Choroid plexus epithelial cell (primary cell): ENCODE measurements at regions not wholly inside any gene's neighbourhood (a gene's known extent, or its start where the extent isn't known, plus 50 kb on each side); places are given as distances from the start of the nearest gene placed in this dataset.

Experiments
- DNase-seq: peaks from one replicate; pipeline ENCODE4 v3.0.0-alpha.2; 2010; ENCODE audit warnings: low read depth
- H3K4me3 ChIP-seq: 2 replicates; pipeline ENCODE4 v1.5.1; 2011; ENCODE audit warnings: low read depth, mild to moderate bottlenecking, control low read depth, low read length, moderate library complexity
- TF ChIP-seq, protein P1 (sequence below): conservative IDR thresholded peaks from 2 replicates; pipeline ENCODE4 v1.5.1; 2011; ENCODE audit warnings: low read depth, mild to moderate bottlenecking, control low read depth, inconsistent platforms, low read length, moderate library complexity

DNA sequence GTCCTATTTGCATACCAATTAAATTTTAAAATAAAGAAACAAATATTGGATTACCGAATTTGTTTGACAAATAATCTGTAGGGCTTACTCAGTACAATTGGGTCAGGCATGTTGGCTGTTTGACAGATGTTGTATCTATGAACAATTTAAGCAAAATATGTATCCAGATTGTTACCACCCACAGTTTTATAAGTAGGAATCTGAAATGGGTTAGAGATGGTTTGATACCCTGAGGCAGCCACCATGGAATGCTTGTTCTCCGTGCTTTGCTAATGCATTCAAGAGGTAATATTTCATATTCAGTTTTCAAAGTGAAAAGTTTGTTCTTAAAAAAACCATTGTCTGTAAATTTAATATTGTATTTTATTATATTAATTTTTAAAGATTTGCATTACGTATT, 285.1 kb upstream of the ARRDC3 start:
- TF ChIP-seq, protein P1, sequence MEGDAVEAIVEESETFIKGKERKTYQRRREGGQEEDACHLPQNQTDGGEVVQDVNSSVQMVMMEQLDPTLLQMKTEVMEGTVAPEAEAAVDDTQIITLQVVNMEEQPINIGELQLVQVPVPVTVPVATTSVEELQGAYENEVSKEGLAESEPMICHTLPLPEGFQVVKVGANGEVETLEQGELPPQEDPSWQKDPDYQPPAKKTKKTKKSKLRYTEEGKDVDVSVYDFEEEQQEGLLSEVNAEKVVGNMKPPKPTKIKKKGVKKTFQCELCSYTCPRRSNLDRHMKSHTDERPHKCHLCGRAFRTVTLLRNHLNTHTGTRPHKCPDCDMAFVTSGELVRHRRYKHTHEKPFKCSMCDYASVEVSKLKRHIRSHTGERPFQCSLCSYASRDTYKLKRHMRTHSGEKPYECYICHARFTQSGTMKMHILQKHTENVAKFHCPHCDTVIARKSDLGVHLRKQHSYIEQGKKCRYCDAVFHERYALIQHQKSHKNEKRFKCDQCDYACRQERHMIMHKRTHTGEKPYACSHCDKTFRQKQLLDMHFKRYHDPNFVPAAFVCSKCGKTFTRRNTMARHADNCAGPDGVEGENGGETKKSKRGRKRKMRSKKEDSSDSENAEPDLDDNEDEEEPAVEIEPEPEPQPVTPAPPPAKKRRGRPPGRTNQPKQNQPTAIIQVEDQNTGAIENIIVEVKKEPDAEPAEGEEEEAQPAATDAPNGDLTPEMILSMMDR: no peak
- no peak overlapping the region for H3K4me3 ChIP-seq
- no peak for DNase-seq

DNA sequence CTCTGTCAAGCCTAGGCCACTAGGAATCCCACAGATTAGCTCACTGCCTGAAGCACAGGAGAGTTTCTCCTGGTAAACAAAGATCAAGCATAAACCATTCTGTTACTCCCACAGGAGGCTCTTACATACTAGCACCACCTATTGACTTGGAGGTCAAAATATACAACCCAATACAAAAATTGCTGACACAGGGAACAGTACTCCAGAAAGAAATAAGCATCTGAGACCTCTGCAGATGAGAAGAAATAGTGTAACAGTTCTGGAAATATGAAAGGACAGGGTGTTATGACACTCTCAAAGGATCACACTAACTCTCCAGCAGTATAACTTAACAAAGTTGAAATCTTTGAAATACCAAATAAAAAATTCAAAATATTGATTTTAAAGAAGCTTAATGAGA, 269.6 kb upstream of the ARRDC3 start:
- TF ChIP-seq, protein P1: no peak
- no peak for DNase-seq
- no peak overlapping the region for H3K4me3 ChIP-seq

DNA sequence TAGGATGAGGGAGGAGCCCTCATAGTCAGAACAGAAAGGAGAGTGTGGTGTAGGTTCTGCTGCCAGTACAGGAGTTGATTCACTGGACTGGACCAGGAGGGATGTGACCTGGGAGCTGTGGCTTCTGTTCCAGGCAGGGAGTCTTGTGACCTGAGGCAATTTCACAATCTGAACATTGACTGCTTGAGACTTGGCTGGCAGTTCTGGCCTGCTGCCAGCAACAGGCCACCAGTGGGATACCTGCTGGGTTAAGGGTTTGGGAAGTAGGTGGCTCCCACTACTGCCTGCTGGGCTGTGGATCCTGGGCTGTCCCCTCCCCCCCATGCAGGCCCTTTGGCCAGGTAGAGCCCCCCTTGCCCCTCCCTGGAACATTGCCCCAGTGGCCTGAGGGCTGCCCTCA, 268.6 kb upstream of the ARRDC3 start:
- TF ChIP-seq, protein P1: no peak
- DNase-seq: no peak
- H3K4me3 ChIP-seq: no peak overlapping the region

DNA sequence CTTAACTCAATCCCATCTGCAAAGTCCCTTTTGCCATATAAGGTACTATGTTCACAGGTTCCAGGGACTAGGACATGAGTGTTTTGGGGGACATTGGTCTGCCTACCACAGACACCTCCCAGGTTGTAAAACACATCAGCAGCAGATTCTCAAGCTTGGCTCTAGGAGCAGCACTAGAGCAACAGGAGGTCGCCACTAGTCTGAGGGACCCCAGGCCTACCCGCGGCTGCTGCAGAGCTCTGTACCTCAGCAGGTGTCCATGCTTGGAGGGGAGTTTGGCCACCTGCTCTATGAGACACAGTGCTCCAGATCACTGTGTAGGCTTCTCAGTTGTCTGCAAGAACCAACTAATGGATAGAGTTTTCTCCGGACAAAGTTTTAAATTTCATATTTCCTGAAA, 262.2 kb upstream of the ARRDC3 start:
- TF ChIP-seq, protein P1: no peak
- H3K4me3 ChIP-seq: no peak overlapping the region
- DNase-seq: no peak

DNA sequence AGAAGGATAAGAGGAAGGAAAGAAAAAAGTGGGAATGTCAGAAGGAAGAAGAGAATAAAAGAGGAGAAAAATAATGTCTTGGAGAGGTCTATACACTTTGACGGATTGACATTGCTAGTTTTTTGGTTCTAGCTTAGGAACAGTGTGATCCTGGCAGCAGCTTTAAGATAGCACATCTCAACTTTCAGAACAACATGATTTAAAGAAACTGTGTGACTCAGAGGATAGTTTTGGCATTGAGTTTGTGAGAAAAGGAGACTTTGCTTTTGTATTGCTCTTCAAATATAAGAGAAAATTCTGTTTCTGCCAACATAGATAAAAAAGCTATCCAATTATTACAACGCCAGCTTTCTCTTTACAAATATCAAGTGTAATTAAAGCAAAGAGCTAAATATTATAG, 260.7 kb upstream of the ARRDC3 start:
- TF ChIP-seq, protein P1: no peak
- H3K4me3 ChIP-seq: no peak overlapping the region
- DNase-seq: peak; percentile 61

DNA sequence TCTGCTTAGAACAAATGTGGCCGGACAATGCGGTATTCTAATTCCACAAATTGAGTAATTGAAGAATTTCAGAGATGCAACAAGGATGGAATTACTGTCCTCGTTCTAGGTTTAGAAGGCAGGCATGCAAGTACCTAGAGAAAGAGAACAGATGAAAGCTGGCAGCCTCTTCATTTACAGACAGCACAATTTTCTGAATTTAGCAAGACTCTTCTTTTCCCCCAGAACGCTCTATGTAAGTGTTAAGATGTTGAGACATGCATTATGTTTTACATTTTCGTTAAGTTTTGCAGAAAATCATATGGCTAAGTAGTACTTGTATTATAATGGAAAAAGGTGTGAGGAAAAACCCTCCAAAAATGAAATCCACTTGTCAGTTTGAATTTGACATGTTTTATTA, 259.5 kb upstream of the ARRDC3 start:
- H3K4me3 ChIP-seq: no peak overlapping the region
- DNase-seq: no peak
- TF ChIP-seq, protein P1: no peak

DNA sequence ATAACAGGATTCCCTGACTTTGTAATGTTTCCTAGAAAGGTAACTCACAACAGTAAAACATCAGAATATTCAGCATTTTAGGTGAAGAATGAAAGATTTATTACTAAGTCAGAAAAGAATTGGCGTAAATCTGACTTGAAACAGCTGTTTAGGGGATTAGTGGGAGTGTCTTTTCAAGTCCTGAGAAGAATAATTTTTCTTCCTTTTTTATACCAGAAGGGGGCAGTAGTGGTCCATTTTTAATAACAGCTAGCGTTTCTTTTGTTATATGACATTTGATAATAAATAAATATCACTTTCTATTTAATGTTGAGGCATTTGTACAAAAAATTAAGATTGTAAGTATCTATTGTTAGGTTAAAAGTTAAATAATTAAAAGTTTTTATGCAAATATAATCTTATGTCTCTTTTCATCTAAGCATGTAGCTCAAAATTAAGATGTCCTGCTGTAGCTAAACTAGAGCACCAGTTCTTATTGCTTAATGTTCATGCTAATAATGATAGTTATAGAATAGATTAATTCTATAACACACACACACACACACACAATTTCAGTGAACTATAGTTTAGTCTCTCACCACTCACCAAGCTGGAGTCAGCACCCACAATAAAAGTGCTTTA, 258.7 kb upstream of the ARRDC3 start:
- peak; percentile 71 for DNase-seq
- H3K4me3 ChIP-seq: no peak overlapping the region
- TF ChIP-seq, protein P1: peak; percentile 48
